ENCODE measurements at regions not wholly inside any gene's neighbourhood (a gene's known extent, or its start where the extent isn't known, plus 50 kb on each side); places are given as distances from the start of the nearest gene placed in this dataset.

DNA sequence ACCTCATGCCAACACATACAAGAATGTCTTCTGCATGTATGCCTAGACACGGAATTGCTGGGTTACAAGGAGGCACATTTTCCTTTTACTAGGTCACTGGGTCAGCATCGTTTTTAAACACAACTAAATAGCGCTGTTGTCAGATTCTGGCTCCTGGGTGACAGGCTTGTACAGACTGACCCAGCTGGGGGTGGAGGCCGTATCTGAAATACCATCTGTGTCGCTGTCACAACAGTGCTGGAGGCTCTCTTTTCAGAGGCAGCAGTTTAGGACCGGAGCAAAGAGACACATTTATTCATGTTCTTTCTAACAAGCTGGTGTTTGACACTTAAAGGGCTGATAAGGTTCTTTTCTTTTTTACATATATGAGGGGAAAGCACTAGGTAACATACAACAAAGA, 403.0 kb upstream of the ASIC2 start:
- TF ChIP-seq CTCF (IDR thresholded peaks at IDR 0.05): no peak
- no peak for TF ChIP-seq POLR2A (IDR thresholded peaks at IDR 0.05)
